Hepatocyte (in vitro differentiated cells): ENCODE measurements at regions not wholly inside any gene's neighbourhood (a gene's known extent, or its start where the extent isn't known, plus 50 kb on each side); places are given as distances from the start of the nearest gene placed in this dataset.

Experiments
- CTCF ChIP-seq: fragments of 200-600 bp; sonication (generic); IDR thresholded peaks from 2 replicates; pipeline ENCODE4 v1.5.1; 2016; ENCODE audit warnings: antibody characterized with exemption, mild to moderate bottlenecking; ENCODE audit not compliant: poor library complexity
- EZH2 ChIP-seq: fragments of 200-600 bp; sonication (generic); IDR thresholded peaks from 2 replicates; pipeline ENCODE4 v1.6.1; 2016; ENCODE audit warnings: antibody characterized with exemption, mild to moderate bottlenecking, borderline replicate concordance

DNA sequence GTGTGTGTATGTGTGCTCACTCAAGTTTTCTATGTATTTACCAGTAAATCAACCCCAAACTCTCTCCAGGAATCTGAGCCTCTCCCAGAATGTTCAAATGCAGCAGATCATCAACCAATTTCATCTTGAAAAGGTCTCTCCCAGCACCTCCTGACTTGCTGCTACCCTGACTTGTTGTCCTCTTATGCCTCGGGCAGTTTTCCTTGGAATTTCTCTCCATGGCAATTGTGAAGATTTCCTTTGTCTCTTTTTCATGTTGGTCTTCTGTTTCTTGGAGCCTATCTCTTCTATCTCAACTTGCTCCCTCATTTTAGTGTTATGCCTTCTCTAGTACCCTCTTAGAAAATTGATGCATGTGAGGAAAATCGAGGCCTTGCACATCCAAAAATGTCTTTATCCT is 303.6 kb upstream of the KIF2A start:
- TF ChIP-seq EZH2 (no peak), CTCF (no peak)
